ENCODE measurements at regions not wholly inside any gene's neighbourhood (a gene's known extent, or its start where the extent isn't known, plus 50 kb on each side); places are given as distances from the start of the nearest gene placed in this dataset.

DNA sequence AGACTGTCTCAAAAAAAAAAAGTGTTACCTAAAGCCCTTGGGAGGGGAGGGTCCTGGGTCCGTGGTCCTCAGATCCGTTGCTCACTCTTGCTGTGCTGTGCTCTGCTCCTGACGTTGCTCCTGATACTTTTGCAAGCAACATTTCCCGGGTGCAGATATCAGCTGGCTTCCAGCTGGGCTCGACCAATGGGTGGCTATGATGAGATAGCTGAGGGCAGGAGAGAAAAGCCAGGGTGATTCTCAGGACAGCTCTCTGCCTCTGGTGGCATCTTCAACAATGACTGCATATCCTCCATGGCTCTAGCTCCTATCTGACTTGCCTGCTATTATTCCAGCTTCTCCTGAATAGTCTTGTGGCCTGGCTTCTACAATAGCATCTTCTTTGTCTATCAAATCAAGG is 134.5 kb downstream of the RPS12 start (continued):
- TF ChIP-seq FOSL2 (IDR thresholded peaks at IDR 0.05; ENCODE audit: borderline replicate concordance, low read depth), result no peak
- TF ChIP-seq SMC3 (IDR thresholded peaks at IDR 0.05; ENCODE audit: low read depth, low read length), result no peak
- TF ChIP-seq, protein P1, sequence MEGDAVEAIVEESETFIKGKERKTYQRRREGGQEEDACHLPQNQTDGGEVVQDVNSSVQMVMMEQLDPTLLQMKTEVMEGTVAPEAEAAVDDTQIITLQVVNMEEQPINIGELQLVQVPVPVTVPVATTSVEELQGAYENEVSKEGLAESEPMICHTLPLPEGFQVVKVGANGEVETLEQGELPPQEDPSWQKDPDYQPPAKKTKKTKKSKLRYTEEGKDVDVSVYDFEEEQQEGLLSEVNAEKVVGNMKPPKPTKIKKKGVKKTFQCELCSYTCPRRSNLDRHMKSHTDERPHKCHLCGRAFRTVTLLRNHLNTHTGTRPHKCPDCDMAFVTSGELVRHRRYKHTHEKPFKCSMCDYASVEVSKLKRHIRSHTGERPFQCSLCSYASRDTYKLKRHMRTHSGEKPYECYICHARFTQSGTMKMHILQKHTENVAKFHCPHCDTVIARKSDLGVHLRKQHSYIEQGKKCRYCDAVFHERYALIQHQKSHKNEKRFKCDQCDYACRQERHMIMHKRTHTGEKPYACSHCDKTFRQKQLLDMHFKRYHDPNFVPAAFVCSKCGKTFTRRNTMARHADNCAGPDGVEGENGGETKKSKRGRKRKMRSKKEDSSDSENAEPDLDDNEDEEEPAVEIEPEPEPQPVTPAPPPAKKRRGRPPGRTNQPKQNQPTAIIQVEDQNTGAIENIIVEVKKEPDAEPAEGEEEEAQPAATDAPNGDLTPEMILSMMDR (IDR thresholded peaks at IDR 0.05), result no peak
- no peak for TF ChIP-seq POLR2AphosphoS5 (IDR thresholded peaks at IDR 0.05; ENCODE audit: low read depth, low read length)
- TF ChIP-seq, protein P2, sequence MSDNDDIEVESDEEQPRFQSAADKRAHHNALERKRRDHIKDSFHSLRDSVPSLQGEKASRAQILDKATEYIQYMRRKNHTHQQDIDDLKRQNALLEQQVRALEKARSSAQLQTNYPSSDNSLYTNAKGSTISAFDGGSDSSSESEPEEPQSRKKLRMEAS (IDR thresholded peaks at IDR 0.05; ENCODE audit: low read depth), result no peak

DNA sequence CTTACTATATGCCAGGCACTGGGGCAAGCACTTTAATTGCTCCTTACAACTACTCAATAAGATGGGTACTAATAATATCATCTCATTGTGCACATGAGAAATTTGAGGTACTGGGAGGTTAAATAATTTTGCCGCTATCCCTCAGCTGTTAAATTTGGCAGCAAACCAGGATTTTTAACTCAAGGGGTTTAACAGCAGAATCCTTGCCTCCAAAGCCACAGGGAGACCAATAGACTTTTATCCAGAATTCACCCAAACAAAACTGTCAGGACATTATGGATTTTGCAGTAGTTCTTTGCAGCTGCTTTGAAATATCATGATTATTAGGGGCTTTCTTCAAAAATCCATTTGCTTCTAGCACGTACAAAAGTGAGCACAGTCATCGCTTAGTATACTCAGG is 136.2 kb downstream of the RPS12 start:
- DNase-seq, result no peak
- Histone ChIP-seq H3K27me3 (ENCODE audit: insufficient read depth) (no peaks in the 10 kb centered on the region), H3K4me2 (no peak overlapping the region), H3K4me1 (ENCODE audit: control insufficient read depth in 1 of 2, insufficient read depth in 2 of 2, low read depth in 1 of 2, low read length in 1 of 2) (no peaks in the 10 kb centered on the region), H4K20me1 (ENCODE audit: insufficient read depth) (no peaks in the 10 kb centered on the region), H3K9me3 (no peaks in the 10 kb centered on the region), H3K36me3 (replicated peaks in 1 of 2; ENCODE audit: control insufficient read depth in 1 of 2, insufficient read depth in 2 of 2, low read length in 1 of 2) (no peaks in the 10 kb centered on the region), H3K9ac (no peak overlapping the region), H3K9me2 (no peaks in the 10 kb centered on the region), H3K4me3 (ENCODE audit: low read depth in 2 of 2, low read length in 1 of 2) (no peak overlapping the region), H3K79me2 (ENCODE audit: insufficient read depth) (no peaks in the 10 kb centered on the region), H3K27ac (ENCODE audit: low read depth in 2 of 2, low read length in 1 of 2) (no peak overlapping the region), H2AFZ (ENCODE audit: low read depth) (no peak overlapping the region), H3F3A (replicated peaks; ENCODE audit: insufficient read depth) (no peaks in the 10 kb centered on the region)
- TF ChIP-seq, protein P3, sequence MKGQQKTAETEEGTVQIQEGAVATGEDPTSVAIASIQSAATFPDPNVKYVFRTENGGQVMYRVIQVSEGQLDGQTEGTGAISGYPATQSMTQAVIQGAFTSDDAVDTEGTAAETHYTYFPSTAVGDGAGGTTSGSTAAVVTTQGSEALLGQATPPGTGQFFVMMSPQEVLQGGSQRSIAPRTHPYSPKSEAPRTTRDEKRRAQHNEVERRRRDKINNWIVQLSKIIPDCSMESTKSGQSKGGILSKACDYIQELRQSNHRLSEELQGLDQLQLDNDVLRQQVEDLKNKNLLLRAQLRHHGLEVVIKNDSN (IDR thresholded peaks at IDR 0.05; ENCODE audit: borderline replicate concordance, low read depth), result no peak
- TF ChIP-seq, protein P2 (IDR thresholded peaks at IDR 0.05; ENCODE audit: low read depth), result no peak
- ChIA-PET CTCF (interaction anchor here (0.9 to 3.4 kb wide), 4 partner anchors 9 to 120 kb away, joined by 3 to 16 read pairs (median 4); no protein-coding TSS in a partner anchor), POLR2A (no interaction called here)
- WGBS (ENCODE audit: low lambda C conversion rate), result 77% methylated on average over 3 of the region's 3 CpGs

DNA sequence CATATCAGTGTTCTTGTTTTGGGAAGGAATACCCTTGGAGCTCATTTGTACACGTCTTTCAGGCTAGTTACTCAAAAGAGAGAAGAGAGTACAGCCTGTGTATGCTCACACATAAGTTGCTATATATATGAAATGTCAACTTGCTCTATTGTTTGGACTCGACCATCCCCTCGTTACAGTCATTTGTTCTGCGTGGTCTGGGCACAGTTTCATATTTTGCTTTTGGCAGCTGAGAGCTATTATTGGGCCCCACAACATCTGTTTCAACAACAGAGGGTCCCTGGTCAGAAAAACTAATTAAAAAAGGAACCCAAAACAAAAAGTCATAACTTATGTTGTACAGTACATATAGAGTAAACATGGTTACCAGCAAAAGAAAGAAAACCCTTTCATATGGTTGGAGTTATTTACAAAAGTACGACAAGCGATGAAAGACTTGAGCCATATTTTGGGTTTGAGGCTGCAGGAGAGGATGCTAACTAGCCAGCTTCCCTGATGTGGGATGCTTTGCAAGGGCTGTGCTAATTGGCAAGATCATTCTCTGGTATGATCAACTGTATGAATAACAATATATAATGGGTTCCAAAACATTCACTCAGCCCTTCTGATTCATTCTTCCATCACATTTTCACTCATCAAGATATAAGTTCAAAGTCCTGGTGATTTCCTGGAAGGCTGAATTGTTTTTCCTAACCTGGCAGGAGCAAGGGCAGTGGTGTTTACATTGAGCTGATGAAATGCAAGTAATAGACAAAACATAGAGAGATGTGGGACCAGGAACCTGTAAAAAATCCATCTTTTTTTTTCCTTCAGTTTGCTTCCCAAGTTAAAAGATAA is 137.9 kb downstream of the RPS12 start:
- Histone ChIP-seq H4K20me1 (ENCODE audit: insufficient read depth) (no peaks in the 10 kb centered on the region), H3K4me1 (ENCODE audit: control insufficient read depth in 1 of 2, insufficient read depth in 2 of 2, low read depth in 1 of 2, low read length in 1 of 2) (no peaks in the 10 kb centered on the region), H2AFZ (ENCODE audit: low read depth) (no peak overlapping the region), H3F3A (replicated peaks; ENCODE audit: insufficient read depth) (no peaks in the 10 kb centered on the region), H3K9me2 (no peaks in the 10 kb centered on the region), H3K27ac (ENCODE audit: low read depth in 2 of 2, low read length in 1 of 2) (no peak overlapping the region), H3K36me3 (replicated peaks in 1 of 2; ENCODE audit: control insufficient read depth in 1 of 2, insufficient read depth in 2 of 2, low read length in 1 of 2) (no peaks in the 10 kb centered on the region), H3K27me3 (ENCODE audit: insufficient read depth) (no peaks in the 10 kb centered on the region), H3K79me2 (ENCODE audit: insufficient read depth) (no peaks in the 10 kb centered on the region), H3K4me3 (ENCODE audit: low read depth in 2 of 2, low read length in 1 of 2) (no peak overlapping the region), H3K9ac (no peak overlapping the region), H3K4me2 (no peak overlapping the region), H3K9me3 (no peaks in the 10 kb centered on the region)
- no peak for DNase-seq
- ChIA-PET POLR2A (no interaction called here), CTCF (interaction anchor here (1.2 to 3.4 kb wide), 2 partner anchors 10 to 16 kb away, joined by 4 to 16 read pairs; no protein-coding TSS in a partner anchor)
- 61% methylated on average over 6 of the region's 6 CpGs for WGBS (ENCODE audit: low lambda C conversion rate)
- TF ChIP-seq CHD2 (IDR thresholded peaks at IDR 0.05; ENCODE audit: low read length, partially characterized antibody) (no peak), RFX5 (IDR thresholded peaks at IDR 0.05; ENCODE audit: low read length) (no peak), EP300 (IDR thresholded peaks at IDR 0.05; ENCODE audit: borderline replicate concordance in 1 of 2, low read depth in 1 of 2, low read length in 1 of 2) (no peak), RXRA (IDR thresholded peaks at IDR 0.05; ENCODE audit: borderline replicate concordance, low read depth) (no peak), GABPA (IDR thresholded peaks at IDR 0.05; ENCODE audit: low read depth) (no peak), POLR2AphosphoS5 (IDR thresholded peaks at IDR 0.05; ENCODE audit: low read depth, low read length) (no peak), TCF12 (IDR thresholded peaks at IDR 0.05) (no peak), RAD21 (IDR thresholded peaks at IDR 0.05; ENCODE audit: low read length) (no peak), JUND (IDR thresholded peaks at IDR 0.05) (no peak), EZH2phosphoT487 (IDR thresholded peaks at IDR 0.05; ENCODE audit: borderline replicate concordance, low read depth) (no peak), YY1 (IDR thresholded peaks at IDR 0.05; ENCODE audit: low read depth) (no peak), FOXM1 (IDR thresholded peaks at IDR 0.05; ENCODE audit: low read depth) (no peak)
- TF ChIP-seq, protein P4, sequence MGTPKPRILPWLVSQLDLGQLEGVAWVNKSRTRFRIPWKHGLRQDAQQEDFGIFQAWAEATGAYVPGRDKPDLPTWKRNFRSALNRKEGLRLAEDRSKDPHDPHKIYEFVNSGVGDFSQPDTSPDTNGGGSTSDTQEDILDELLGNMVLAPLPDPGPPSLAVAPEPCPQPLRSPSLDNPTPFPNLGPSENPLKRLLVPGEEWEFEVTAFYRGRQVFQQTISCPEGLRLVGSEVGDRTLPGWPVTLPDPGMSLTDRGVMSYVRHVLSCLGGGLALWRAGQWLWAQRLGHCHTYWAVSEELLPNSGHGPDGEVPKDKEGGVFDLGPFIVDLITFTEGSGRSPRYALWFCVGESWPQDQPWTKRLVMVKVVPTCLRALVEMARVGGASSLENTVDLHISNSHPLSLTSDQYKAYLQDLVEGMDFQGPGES (IDR thresholded peaks at IDR 0.05; ENCODE audit: low read depth, low read length), result no peak
- TF ChIP-seq, protein P5, sequence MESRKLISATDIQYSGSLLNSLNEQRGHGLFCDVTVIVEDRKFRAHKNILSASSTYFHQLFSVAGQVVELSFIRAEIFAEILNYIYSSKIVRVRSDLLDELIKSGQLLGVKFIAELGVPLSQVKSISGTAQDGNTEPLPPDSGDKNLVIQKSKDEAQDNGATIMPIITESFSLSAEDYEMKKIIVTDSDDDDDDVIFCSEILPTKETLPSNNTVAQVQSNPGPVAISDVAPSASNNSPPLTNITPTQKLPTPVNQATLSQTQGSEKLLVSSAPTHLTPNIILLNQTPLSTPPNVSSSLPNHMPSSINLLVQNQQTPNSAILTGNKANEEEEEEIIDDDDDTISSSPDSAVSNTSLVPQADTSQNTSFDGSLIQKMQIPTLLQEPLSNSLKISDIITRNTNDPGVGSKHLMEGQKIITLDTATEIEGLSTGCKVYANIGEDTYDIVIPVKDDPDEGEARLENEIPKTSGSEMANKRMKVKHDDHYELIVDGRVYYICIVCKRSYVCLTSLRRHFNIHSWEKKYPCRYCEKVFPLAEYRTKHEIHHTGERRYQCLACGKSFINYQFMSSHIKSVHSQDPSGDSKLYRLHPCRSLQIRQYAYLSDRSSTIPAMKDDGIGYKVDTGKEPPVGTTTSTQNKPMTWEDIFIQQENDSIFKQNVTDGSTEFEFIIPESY (IDR thresholded peaks at IDR 0.05; ENCODE audit: borderline replicate concordance, low read depth), result no peak

Data from SK-N-SH (cell line).